Endodermal cell (in vitro differentiated cells): ENCODE measurements at regions not wholly inside any gene's neighbourhood (a gene's known extent, or its start where the extent isn't known, plus 50 kb on each side); places are given as distances from the start of the nearest gene placed in this dataset.

Experiments
- DNase-seq: peaks from one replicate; pipeline ENCODE4 v3.0.0-alpha.2; 2017
- H3K27ac ChIP-seq: 2 replicates; pipeline ENCODE4 v1.5.1; 2013; ENCODE audit warnings: mild to moderate bottlenecking, low read depth, low read length, moderate library complexity
- H3K27me3 ChIP-seq: 2 replicates; pipeline ENCODE4 v1.6.1; 2013; ENCODE audit warnings: mild to moderate bottlenecking, low read length, moderate library complexity; ENCODE audit not compliant: insufficient read depth, control insufficient read depth, poor library complexity, severe bottlenecking
- H3K36me3 ChIP-seq: 2 replicates; pipeline ENCODE4 v1.7.0; 2013; ENCODE audit warnings: mild to moderate bottlenecking, low read length, moderate library complexity; ENCODE audit not compliant: control insufficient read depth, insufficient read depth
- H3K4me1 ChIP-seq: one replicate; pipeline ENCODE4 v1.7.0; 2013; ENCODE audit warnings: low read length; ENCODE audit not compliant: control insufficient read depth, insufficient read depth
- H3K4me3 ChIP-seq: 2 replicates; pipeline ENCODE4 v1.5.1; 2013; ENCODE audit warnings: mild to moderate bottlenecking, low read length, moderate library complexity
- H3K9ac ChIP-seq: 2 replicates; pipeline ENCODE4 v1.6.1; 2013; ENCODE audit warnings: mild to moderate bottlenecking, low read length, moderate library complexity; ENCODE audit not compliant: poor library complexity, severe bottlenecking; ENCODE audit errors: extremely low read depth
- H3K9me3 ChIP-seq: 2 replicates; pipeline ENCODE4 v1.6.1; 2013; ENCODE audit warnings: mild to moderate bottlenecking, low read length, moderate library complexity; ENCODE audit not compliant: control insufficient read depth
- H3K27ac Mint-ChIP-seq: 2 replicates; pipeline ENCODE4 v1.8.0; 2020; ENCODE audit warnings: mixed read lengths
- H3K27me3 Mint-ChIP-seq: 2 replicates; pipeline ENCODE4 v1.8.0; 2021; ENCODE audit warnings: mild to moderate bottlenecking, mixed read lengths; ENCODE audit not compliant: insufficient read depth
- H3K36me3 Mint-ChIP-seq: 2 replicates; pipeline ENCODE4 v1.8.0; 2020; ENCODE audit warnings: low read depth, mixed read lengths
- H3K4me1 Mint-ChIP-seq: 2 replicates; pipeline ENCODE4 v1.8.0; 2020; ENCODE audit warnings: mixed read lengths
- H3K4me3 Mint-ChIP-seq: 2 replicates; pipeline ENCODE4 v1.8.0; 2020; ENCODE audit warnings: mild to moderate bottlenecking, moderate library complexity, mixed read lengths
- H3K9me3 Mint-ChIP-seq: 2 replicates; pipeline ENCODE4 v1.8.0; 2020; ENCODE audit warnings: mild to moderate bottlenecking, mixed read lengths
- WGBS, 2 experiments: methylation state at CpG; one replicate each; pipeline versions ENCODE4 v1.1.5 to v1.1.7; 2013; ENCODE audit warnings: missing lambda C conversion rate in 2 of 2, mixed read lengths in 1 of 2; ENCODE audit not compliant: insufficient coverage in 1 of 2, insufficient read length in 1 of 2; 5-methylcytosine and 5-hydroxymethylcytosine counted together
- TF ChIP-seq, protein P1 (sequence below): fragments of 200-600 bp; sonication (generic); conservative IDR thresholded peaks from 2 replicates; pipeline ENCODE4 v1.5.0; 2021; ENCODE audit warnings: antibody characterized with exemption, mild to moderate bottlenecking

DNA sequence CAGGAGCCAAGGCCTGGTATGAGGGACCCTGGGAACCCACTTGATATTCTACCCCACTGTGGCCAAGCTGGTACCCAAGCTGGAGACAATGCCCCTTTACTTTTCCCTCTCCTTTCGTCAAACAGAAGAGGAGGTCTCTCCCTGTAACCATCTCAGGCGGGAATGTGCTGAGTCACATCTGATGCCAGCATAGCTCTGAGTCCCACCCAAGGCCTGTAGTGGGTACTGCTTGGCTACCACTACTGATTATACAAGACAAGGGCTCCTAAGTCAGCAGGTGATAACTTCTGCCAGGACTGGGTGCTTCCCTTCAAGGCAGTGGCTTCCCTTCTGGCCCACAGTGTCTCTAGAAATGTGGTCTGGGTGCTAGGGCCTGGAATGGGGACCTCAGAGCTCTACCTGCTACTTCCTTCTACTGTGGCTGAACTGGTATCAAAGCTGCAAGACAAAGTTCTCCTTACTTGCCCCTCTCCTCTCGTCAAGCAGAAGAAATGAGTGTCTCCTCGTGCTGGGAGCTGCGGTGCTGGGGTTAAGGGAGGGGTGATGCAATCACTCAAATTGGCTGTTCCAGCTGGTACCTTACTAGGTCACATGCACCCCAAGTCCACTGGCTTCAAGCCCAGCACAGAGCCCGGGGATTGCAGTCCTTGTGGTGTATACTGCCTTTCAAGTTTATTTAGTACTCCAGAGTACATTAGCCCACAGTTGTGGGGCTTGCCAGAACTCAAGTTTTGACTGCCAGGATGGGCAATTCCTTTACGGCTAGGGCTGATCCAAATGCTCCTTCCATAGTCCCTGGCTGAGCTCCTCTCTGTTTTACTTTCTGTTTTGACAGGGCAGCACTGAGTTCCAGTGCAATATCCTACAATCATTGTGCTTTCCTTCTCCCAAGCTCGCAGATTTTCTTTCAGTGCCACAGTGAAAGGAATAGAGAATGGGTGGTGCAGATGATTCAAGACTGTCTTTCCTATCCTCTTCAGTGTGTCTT is 419.7 kb upstream of the CNTN5 start:
- H3K4me1 ChIP-seq, result no peaks in the 10 kb centered on the region
- Mint-ChIP-seq H3K4me3 (no peak overlapping the region), H3K4me1 (peaks cover 12% of the 10 kb centered on the region), H3K27me3 (no peaks in the 10 kb centered on the region), H3K9me3 (peaks cover 8% of the 10 kb centered on the region), H3K36me3 (no peaks in the 10 kb centered on the region), H3K27ac (no peak overlapping the region)
- no peak overlapping the region for H3K4me3 ChIP-seq
- DNase-seq, result no peak
- TF ChIP-seq, protein P1, sequence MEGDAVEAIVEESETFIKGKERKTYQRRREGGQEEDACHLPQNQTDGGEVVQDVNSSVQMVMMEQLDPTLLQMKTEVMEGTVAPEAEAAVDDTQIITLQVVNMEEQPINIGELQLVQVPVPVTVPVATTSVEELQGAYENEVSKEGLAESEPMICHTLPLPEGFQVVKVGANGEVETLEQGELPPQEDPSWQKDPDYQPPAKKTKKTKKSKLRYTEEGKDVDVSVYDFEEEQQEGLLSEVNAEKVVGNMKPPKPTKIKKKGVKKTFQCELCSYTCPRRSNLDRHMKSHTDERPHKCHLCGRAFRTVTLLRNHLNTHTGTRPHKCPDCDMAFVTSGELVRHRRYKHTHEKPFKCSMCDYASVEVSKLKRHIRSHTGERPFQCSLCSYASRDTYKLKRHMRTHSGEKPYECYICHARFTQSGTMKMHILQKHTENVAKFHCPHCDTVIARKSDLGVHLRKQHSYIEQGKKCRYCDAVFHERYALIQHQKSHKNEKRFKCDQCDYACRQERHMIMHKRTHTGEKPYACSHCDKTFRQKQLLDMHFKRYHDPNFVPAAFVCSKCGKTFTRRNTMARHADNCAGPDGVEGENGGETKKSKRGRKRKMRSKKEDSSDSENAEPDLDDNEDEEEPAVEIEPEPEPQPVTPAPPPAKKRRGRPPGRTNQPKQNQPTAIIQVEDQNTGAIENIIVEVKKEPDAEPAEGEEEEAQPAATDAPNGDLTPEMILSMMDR, result no peak
- H3K27me3 ChIP-seq, result no peaks in the 10 kb centered on the region
- H3K27ac ChIP-seq, result no peak overlapping the region
- WGBS, 2 experiments, result 90% methylated on average over 8 of the region's 8 CpGs; no CpG with 5 or more reads in 1 of the 2 experiments
- H3K36me3 ChIP-seq, result no peaks in the 10 kb centered on the region
- H3K9ac ChIP-seq, result no peak overlapping the region
- no peaks in the 10 kb centered on the region for H3K9me3 ChIP-seq

DNA sequence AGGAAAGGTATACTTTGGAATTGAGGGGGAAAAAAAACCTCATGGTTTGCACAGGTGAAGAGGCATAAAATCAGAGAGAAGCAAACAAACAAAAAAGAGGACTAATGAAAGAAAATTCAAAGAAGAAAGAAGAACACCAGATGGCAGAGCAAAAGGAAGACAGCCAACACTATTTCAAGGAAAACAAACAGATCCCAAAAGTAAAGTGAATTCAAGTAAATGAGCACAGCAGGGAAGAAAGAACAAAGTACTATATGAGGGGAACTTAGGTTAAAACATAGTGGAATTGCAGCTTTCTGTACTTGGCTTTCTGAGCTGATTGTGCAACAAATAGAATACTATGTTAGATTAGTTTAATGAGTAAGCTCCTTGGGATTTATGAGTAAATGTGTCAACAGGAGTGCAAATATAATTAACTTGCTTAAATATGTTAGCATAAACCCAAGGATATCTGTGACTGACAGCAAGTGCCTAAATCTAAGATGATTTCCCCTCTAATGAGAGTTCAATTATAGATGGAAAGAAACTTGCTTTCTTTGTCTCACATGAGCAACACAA is 404.6 kb upstream of the CNTN5 start:
- Mint-ChIP-seq H3K27me3 (peaks cover 2% of the 10 kb centered on the region), H3K36me3 (peaks cover 23% of the 10 kb centered on the region), H3K4me3 (no peak overlapping the region), H3K9me3 (peaks cover 51% of the 10 kb centered on the region), H3K4me1 (peaks cover 5% of the 10 kb centered on the region), H3K27ac (no peak overlapping the region)
- no peak overlapping the region for H3K4me3 ChIP-seq
- no peaks in the 10 kb centered on the region for H3K4me1 ChIP-seq
- no peak overlapping the region for H3K27ac ChIP-seq
- H3K27me3 ChIP-seq, result no peaks in the 10 kb centered on the region
- DNase-seq, result no peak
- no peak overlapping the region for H3K9ac ChIP-seq
- no peaks in the 10 kb centered on the region for H3K36me3 ChIP-seq
- H3K9me3 ChIP-seq, result peaks cover 44% of the 10 kb centered on the region
- TF ChIP-seq, protein P1, result no peak

DNA sequence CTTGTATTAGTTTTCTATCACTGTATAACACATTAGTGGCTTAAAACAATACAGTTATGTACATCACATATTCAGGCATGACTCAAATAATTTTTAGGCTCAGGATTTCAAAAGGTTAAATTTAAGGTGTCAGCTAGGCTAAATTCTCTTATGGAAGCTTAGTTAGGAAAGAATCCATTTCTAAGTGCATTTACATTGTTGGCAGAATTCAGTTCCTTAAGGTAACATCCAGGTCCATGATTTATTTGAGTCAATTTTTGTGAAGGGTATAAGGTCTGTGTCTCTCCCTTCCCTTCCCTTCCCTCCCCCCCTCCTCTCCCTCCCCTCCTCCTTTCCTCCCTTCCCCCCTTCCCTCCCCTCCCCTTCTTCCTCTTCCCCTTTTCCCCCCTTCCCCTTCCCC is 399.0 kb upstream of the CNTN5 start:
- Histone ChIP-seq H3K4me1 (no peaks in the 10 kb centered on the region), H3K36me3 (no peaks in the 10 kb centered on the region), H3K9me3 (peaks cover 58% of the 10 kb centered on the region), H3K4me3 (no peak overlapping the region), H3K9ac (no peak overlapping the region), H3K27me3 (no peaks in the 10 kb centered on the region), H3K27ac (no peak overlapping the region)
- peaks cover 28% of the 10 kb centered on the region for H3K36me3 Mint-ChIP-seq
- no peak for DNase-seq
- H3K27me3 Mint-ChIP-seq, result peaks cover 2% of the 10 kb centered on the region
- H3K4me3 Mint-ChIP-seq, result no peak overlapping the region
- TF ChIP-seq, protein P1, result no peak
- H3K27ac Mint-ChIP-seq, result no peak overlapping the region
- peaks cover 58% of the 10 kb centered on the region for H3K9me3 Mint-ChIP-seq
- no peaks in the 10 kb centered on the region for H3K4me1 Mint-ChIP-seq
